Fibroblast of villous mesenchyme (primary cell): ENCODE measurements at regions not wholly inside any gene's neighbourhood (a gene's known extent, or its start where the extent isn't known, plus 50 kb on each side); places are given as distances from the start of the nearest gene placed in this dataset.
"Not testable (repeated sequence)": the region's sequence is repeated elsewhere in the genome, so short reads cannot be mapped to it uniquely, and the experiment has no call there.

Source experiments
- DNase-seq: peaks from one replicate; pipeline ENCODE4 v3.0.0-alpha.2; 2010; ENCODE audit warnings: low read depth
- H3K4me3 ChIP-seq: 2 replicates; pipeline ENCODE4 v1.5.1; 2011; ENCODE audit warnings: low read depth, mild to moderate bottlenecking, low read length
- CTCF ChIP-seq: IDR thresholded peaks from 2 replicates; pipeline ENCODE4 v1.5.1; 2012; ENCODE audit warnings: low read depth, mild to moderate bottlenecking, low read length; ENCODE audit not compliant: insufficient read depth

GRCh38 chr2:136715146-136715545 is 50.2 kb upstream of the THSD7B start:
- H3K4me3 ChIP-seq = no peak overlapping the region
- no peak for DNase-seq
- no peak for TF ChIP-seq CTCF

- no peak overlapping the region for H3K4me3 ChIP-seq
- no peak for TF ChIP-seq CTCF
Measured at GRCh38 chr2:136714452-136714951, 50.8 kb upstream of the THSD7B start.

GRCh38 chr2:136713739-136714138 is 51.6 kb upstream of the THSD7B start:
- no peak for DNase-seq
- TF ChIP-seq CTCF = no peak
- H3K4me3 ChIP-seq = no peak overlapping the region

More at GRCh38 chr2:136714452-136714951, 50.8 kb upstream of the THSD7B start:
- DNase-seq = no peak

- no peak for TF ChIP-seq CTCF
- no peak overlapping the region for H3K4me3 ChIP-seq
- DNase-seq = no peak
Measured at GRCh38 chr2:136705336-136705735, 60.0 kb upstream of the THSD7B start.

- TF ChIP-seq CTCF = no peak
- no peak overlapping the region for H3K4me3 ChIP-seq
- DNase-seq = no peak
Measured at GRCh38 chr2:136703214-136703613, 62.1 kb upstream of the THSD7B start.

GRCh38 chr2:136696438-136696837 is 68.9 kb upstream of the THSD7B start:
- no peak for TF ChIP-seq CTCF

GRCh38 chr2:136693966-136694365 is 71.4 kb upstream of the THSD7B start:
- no peak for DNase-seq
- TF ChIP-seq CTCF = no peak
- H3K4me3 ChIP-seq = no peak overlapping the region

More at GRCh38 chr2:136696438-136696837, 68.9 kb upstream of the THSD7B start:
- H3K4me3 ChIP-seq = no peak overlapping the region
- no peak for DNase-seq

GRCh38 chr2:136680079-136680478 is 85.3 kb upstream of the THSD7B start:
- H3K4me3 ChIP-seq, DNase-seq: not testable (repeated sequence)
